ENCODE measurements at regions not wholly inside any gene's neighbourhood (a gene's known extent, or its start where the extent isn't known, plus 50 kb on each side); places are given as distances from the start of the nearest gene placed in this dataset.
"Not testable (repeated sequence)": the region's sequence is repeated elsewhere in the genome, so short reads cannot be mapped to it uniquely, and the experiment has no call there.

DNA sequence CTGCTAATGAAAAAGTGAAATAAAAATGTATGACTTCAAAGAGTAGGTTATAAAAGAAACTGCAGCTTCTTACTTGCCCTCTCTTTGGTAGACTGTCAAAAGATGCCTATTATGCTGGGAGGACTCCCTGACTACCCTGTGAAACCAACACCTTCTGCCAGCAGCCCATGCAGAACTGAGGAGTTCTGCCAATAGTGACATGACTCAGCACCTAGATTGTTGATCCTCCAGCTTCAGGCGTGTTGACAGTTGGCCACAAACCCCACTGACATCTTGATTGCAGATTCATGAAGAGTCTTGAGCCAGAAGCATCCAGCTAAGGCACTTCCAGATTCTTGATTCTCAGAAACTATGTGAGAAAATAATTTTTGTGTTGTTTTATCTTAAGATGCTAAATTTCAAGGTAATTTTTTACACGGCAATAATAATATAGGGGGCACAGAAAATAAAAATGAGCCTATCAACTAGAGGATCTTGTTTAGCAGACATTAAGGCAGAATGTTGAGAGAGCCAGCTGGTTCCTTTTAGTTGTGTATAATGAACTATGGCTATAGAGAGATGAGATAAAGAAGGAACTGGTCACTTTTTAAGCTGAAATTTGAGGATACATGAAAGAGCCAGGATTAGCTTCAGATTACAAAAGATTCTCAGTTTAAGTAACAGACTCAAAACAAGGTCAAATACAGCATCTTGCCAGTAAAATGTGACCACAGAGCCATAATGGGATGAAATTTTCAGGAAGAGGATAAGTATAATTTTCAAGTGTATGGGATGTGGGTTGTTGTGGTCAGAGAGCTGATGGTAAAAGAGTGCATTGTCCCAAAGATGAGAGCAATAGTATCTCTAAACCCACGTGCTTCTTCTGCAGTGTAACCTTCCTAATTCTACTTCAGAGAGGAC lies 588.7 kb upstream of the CBLB start:
- Histone ChIP-seq H3K9me3 (ENCODE audit: insufficient read depth, low read depth, low read length) (no peaks in the 10 kb centered on the region), H3K4me1 (ENCODE audit: insufficient read depth, low read length) (no peaks in the 10 kb centered on the region), H3K27me3 (ENCODE audit: insufficient read depth, low read length) (no peaks in the 10 kb centered on the region), H3K36me3 (ENCODE audit: insufficient read depth, low read length) (no peaks in the 10 kb centered on the region), H3K9ac (ENCODE audit: low read depth, low read length) (no peak overlapping the region), H3K4me3 (ENCODE audit: low read length) (no peak overlapping the region), H3K27ac (ENCODE audit: low read depth, low read length) (no peak overlapping the region)
- WGBS = 91% methylated on average over 3 of the region's 3 CpGs

DNA sequence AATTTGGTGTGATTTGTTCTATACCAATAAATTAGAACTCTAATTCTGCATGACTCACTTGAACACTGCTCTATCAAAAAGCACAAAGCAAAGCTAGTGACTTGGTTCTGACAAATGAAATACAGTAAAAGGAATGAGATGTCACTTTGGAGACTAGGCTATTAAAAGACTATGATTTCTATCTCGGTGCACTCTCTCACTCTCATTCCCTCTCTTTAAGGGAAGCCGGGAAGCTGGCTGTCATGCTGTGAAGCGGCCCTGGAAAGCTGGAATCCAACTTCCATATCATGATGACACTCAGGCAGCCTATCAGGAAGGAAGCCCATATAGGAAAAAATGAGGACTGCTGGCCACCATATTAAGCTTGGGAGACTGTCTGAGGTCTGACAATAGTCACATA lies 590.1 kb upstream of the CBLB start:
- Histone ChIP-seq H3K9ac (ENCODE audit: low read depth, low read length) (no peak overlapping the region), H3K9me3 (ENCODE audit: insufficient read depth, low read depth, low read length) (no peaks in the 10 kb centered on the region), H3K36me3 (ENCODE audit: insufficient read depth, low read length) (no peaks in the 10 kb centered on the region), H3K4me1 (ENCODE audit: insufficient read depth, low read length) (no peaks in the 10 kb centered on the region), H3K4me3 (ENCODE audit: low read length) (no peak overlapping the region), H3K27me3 (ENCODE audit: insufficient read depth, low read length) (no peaks in the 10 kb centered on the region), H3K27ac (ENCODE audit: low read depth, low read length) (no peak overlapping the region)
- 93% methylated on average over 3 of the region's 3 CpGs for WGBS

DNA sequence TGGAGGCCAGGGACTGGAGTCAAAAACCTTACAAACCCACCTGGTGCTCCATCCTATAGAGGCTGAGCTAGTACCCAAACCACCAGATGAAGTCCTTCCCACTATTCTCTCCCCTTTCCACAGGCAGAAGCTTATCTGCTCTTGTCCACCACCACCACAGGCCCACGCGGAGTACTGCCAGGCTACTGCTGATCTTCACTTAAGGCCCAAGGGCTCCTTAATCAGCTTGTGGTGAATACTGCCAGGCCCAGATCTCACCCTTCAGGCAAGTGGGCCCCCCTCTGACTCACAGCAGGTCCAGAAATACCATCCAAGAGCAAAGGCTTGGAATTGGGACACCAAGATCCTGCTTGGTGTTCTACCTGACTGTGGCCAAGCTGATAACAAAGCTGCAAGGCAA lies 598.1 kb upstream of the CBLB start:
- no peaks in the 10 kb centered on the region for H3K4me1 ChIP-seq (ENCODE audit: insufficient read depth, low read length)
- H3K27ac ChIP-seq (ENCODE audit: low read depth, low read length) = no peak overlapping the region
- no peak overlapping the region for H3K9ac ChIP-seq (ENCODE audit: low read depth, low read length)
- WGBS = 93% methylated on average over 2 of the region's 2 CpGs
- H3K27me3 ChIP-seq (ENCODE audit: insufficient read depth, low read length) = no peaks in the 10 kb centered on the region
- no peaks in the 10 kb centered on the region for H3K36me3 ChIP-seq (ENCODE audit: insufficient read depth, low read length)
- H3K9me3 ChIP-seq (ENCODE audit: insufficient read depth, low read depth, low read length) = no peaks in the 10 kb centered on the region
- H3K4me3 ChIP-seq (ENCODE audit: low read length) = no peak overlapping the region

GRCh38 chr3:106473576-106474475 lies 605.0 kb upstream of the CBLB start:
- H3K9ac ChIP-seq (ENCODE audit: low read depth, low read length) = no peak overlapping the region
- 94% methylated on average over 7 of the region's 7 CpGs for WGBS
- H3K4me1 ChIP-seq (ENCODE audit: insufficient read depth, low read length) = no peaks in the 10 kb centered on the region
- no peaks in the 10 kb centered on the region for H3K27me3 ChIP-seq (ENCODE audit: insufficient read depth, low read length)
- H3K36me3 ChIP-seq (ENCODE audit: insufficient read depth, low read length) = no peaks in the 10 kb centered on the region
- H3K27ac ChIP-seq (ENCODE audit: low read depth, low read length) = no peak overlapping the region
- no peak overlapping the region for H3K4me3 ChIP-seq (ENCODE audit: low read length)
- H3K9me3 ChIP-seq (ENCODE audit: insufficient read depth, low read depth, low read length) = no peaks in the 10 kb centered on the region

DNA sequence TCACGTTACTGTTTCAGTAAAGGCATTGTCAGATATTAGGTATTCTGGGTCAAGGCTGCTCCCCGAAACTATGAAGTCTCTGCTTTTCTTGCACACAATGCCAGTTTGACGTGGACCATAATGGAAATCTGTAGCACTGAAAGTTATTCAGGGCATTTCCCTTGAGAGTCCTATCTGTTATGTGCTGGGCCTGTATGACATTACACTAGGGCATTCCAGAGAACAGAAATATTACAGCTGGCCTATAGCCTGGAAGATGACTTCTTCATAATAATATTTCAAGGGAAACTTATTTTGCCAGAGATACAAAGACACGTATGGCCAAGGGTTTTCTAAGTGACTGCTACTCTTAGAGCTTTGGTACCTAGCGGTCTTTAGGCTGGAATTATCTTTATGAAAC lies 613.6 kb upstream of the CBLB start:
- Histone ChIP-seq H3K27me3 (ENCODE audit: insufficient read depth, low read length) (no peaks in the 10 kb centered on the region), H3K4me1 (ENCODE audit: insufficient read depth, low read length) (peaks cover 15% of the 10 kb centered on the region), H3K4me3 (ENCODE audit: low read length) (no peak overlapping the region), H3K9me3 (ENCODE audit: insufficient read depth, low read depth, low read length) (no peaks in the 10 kb centered on the region), H3K27ac (ENCODE audit: low read depth, low read length) (no peak overlapping the region), H3K9ac (ENCODE audit: low read depth, low read length) (no peak overlapping the region), H3K36me3 (ENCODE audit: insufficient read depth, low read length) (no peaks in the 10 kb centered on the region)
- WGBS = 95% methylated on average over 5 of the region's 5 CpGs

DNA sequence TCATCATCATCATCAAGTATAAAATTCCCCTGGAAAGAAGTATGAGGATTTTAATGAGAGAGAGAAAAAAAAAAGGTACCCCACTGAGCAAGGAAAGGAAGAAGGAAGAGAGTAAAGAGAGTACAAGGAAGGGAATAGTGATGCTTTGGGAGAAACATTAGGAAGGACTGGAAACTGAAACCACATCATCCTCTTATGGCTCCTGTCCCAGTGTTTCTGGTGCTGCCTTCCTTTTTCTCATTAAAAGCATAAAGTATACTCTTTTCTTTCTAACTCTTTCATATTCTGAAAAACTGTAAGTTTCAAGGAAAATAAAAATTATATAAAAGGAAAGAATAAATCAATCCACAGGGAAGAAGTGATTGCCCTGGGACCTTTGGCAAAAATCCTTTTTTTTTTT lies 616.4 kb upstream of the CBLB start:
- Histone ChIP-seq H3K4me1 (ENCODE audit: insufficient read depth, low read length) (peaks cover 15% of the 10 kb centered on the region), H3K27me3 (ENCODE audit: insufficient read depth, low read length) (no peaks in the 10 kb centered on the region), H3K36me3 (ENCODE audit: insufficient read depth, low read length) (no peaks in the 10 kb centered on the region), H3K9me3 (ENCODE audit: insufficient read depth, low read depth, low read length) (no peaks in the 10 kb centered on the region), H3K4me3 (ENCODE audit: low read length) (no peak overlapping the region), H3K27ac (ENCODE audit: low read depth, low read length) (no peak overlapping the region), H3K9ac (ENCODE audit: low read depth, low read length) (no peak overlapping the region)

DNA sequence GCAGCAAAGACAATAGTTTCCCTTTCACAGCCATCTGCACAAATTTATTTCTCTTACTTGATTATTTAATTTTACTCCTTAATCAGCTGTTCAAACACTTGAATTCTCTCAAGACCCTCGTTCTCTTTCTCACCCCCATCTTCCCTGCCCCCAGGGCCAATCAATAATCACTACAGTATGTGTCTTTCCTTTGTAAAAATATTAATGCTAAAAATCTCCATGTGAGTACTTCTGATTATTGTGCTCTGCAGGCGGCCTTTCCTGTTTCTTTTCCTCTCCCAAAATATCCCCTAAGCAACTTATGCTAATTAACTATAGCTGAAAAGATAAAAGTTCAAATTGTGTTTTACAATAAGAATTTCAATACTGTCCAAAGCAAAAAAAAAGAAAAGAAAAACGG lies 617.0 kb upstream of the CBLB start:
- H3K9ac ChIP-seq (ENCODE audit: low read depth, low read length) = no peak overlapping the region
- no peaks in the 10 kb centered on the region for H3K27me3 ChIP-seq (ENCODE audit: insufficient read depth, low read length)
- 32% methylated on average over 1 of the region's 3 CpGs for WGBS
- no peaks in the 10 kb centered on the region for H3K36me3 ChIP-seq (ENCODE audit: insufficient read depth, low read length)
- H3K9me3 ChIP-seq (ENCODE audit: insufficient read depth, low read depth, low read length) = no peaks in the 10 kb centered on the region
- no peak overlapping the region for H3K4me3 ChIP-seq (ENCODE audit: low read length)
- no peak overlapping the region for H3K27ac ChIP-seq (ENCODE audit: low read depth, low read length)
- peaks cover 15% of the 10 kb centered on the region for H3K4me1 ChIP-seq (ENCODE audit: insufficient read depth, low read length)

GRCh38 chr3:106486945-106487639 lies 618.3 kb upstream of the CBLB start:
- not testable (repeated sequence) for H3K9me3 ChIP-seq (ENCODE audit: insufficient read depth, low read depth, low read length); H3K36me3 ChIP-seq (ENCODE audit: insufficient read depth, low read length); H3K4me3 ChIP-seq (ENCODE audit: low read length); H3K27ac ChIP-seq (ENCODE audit: low read depth, low read length); H3K27me3 ChIP-seq (ENCODE audit: insufficient read depth, low read length); H3K9ac ChIP-seq (ENCODE audit: low read depth, low read length)
- 96% methylated on average over 19 of the region's 19 CpGs for WGBS
- peaks cover 15% of the 10 kb centered on the region for H3K4me1 ChIP-seq (ENCODE audit: insufficient read depth, low read length)

DNA sequence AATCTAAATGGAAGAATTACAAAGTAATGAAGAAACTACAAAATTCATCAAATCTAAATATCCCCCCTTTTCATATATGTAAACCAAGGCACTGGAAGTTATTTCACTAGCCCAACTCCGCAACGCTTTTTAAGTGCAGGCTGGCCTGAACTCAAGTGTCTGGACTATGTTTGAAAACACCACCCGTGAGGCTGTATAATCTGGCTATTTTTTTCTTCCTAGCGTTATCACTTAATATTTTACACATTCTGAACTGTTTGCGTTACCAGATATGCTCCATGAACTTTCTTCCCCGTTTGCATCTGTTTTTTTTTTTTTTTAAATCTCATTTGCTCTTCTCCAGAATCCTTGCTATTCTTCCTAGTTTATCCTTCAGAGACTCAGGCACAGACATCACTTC lies 619.5 kb upstream of the CBLB start:
- Histone ChIP-seq H3K4me3 (ENCODE audit: low read length) (no peak overlapping the region), H3K4me1 (ENCODE audit: insufficient read depth, low read length) (peaks cover 22% of the 10 kb centered on the region), H3K9ac (ENCODE audit: low read depth, low read length) (no peak overlapping the region), H3K27me3 (ENCODE audit: insufficient read depth, low read length) (no peaks in the 10 kb centered on the region), H3K9me3 (ENCODE audit: insufficient read depth, low read depth, low read length) (no peaks in the 10 kb centered on the region), H3K27ac (ENCODE audit: low read depth, low read length) (no peak overlapping the region), H3K36me3 (ENCODE audit: insufficient read depth, low read length) (no peaks in the 10 kb centered on the region)
- 96% methylated on average over 6 of the region's 6 CpGs for WGBS

- Histone ChIP-seq H3K9ac (ENCODE audit: low read depth, low read length) (no peak overlapping the region), H3K27me3 (ENCODE audit: insufficient read depth, low read length) (no peaks in the 10 kb centered on the region), H3K4me3 (ENCODE audit: low read length) (no peak overlapping the region), H3K9me3 (ENCODE audit: insufficient read depth, low read depth, low read length) (no peaks in the 10 kb centered on the region), H3K4me1 (ENCODE audit: insufficient read depth, low read length) (peaks cover 13% of the 10 kb centered on the region), H3K36me3 (ENCODE audit: insufficient read depth, low read length) (no peaks in the 10 kb centered on the region), H3K27ac (ENCODE audit: low read depth, low read length) (no peak overlapping the region)
These were observed 623.0 kb upstream of the CBLB start for GRCh38 chr3:106491796-106492195.

GRCh38 chr3:106508331-106508893 lies 639.6 kb upstream of the CBLB start:
- Histone ChIP-seq H3K9ac (ENCODE audit: low read depth, low read length) (no peak overlapping the region), H3K4me3 (ENCODE audit: low read length) (no peak overlapping the region), H3K9me3 (ENCODE audit: insufficient read depth, low read depth, low read length) (no peaks in the 10 kb centered on the region), H3K4me1 (ENCODE audit: insufficient read depth, low read length) (no peaks in the 10 kb centered on the region), H3K27ac (ENCODE audit: low read depth, low read length) (no peak overlapping the region), H3K36me3 (ENCODE audit: insufficient read depth, low read length) (no peaks in the 10 kb centered on the region), H3K27me3 (ENCODE audit: insufficient read depth, low read length) (no peaks in the 10 kb centered on the region)

Data from HUES64 (cell line).